GM19397 (cell line): ENCODE measurements at regions not wholly inside any gene's neighbourhood (a gene's known extent, or its start where the extent isn't known, plus 50 kb on each side); places are given as distances from the start of the nearest gene placed in this dataset.

ENCODE experiments used
- ATAC-seq: cut with Tn5 transposase; IDR thresholded peaks from one replicate; pipeline ENCODE4 v1.9.1; 2021; ENCODE audit warnings: mild to moderate bottlenecking, moderate library complexity; ENCODE audit not compliant: unreplicated experiment

DNA sequence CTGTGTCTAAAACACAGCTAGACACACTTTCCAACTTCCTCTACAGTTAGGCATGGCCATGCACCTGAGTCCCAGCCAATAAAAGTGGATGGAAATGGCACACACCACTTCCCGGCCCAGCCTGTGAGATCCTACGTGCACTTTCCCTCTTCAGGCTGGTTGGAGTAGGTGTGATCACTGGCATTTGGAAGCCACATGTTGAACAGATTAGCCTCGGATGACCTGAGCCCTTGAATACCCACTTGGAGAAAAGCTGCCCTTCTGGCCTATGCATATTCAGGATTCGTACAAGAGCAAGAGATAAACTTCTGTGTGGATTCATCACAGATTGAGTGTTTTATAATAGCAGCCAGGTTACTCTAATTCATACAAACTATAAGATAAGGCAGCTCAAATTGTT is 359.0 kb upstream of the SLC30A5 start:
- no peak for ATAC-seq

GRCh38 chr5:68738236-68738635 is 355.6 kb upstream of the SLC30A5 start:
- ATAC-seq: no peak

DNA sequence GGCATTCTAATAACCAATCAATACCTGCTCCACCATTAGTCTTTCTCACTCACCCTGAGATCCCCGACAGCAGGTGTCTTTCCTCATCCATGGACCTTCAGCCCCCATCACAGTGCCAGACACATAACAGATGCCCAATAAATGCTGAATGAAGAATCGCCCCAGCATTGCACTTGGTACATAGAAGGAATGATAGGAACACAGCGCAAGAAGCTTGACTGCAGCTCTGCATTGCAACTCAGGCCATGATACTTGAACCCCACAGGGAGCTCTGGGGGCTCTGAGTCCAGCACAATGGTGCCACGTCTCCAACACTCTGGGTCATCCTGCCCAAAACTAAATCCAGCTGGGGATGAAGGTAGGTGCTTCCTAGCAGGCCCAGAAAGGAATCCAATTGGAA is 355.0 kb upstream of the SLC30A5 start:
- no peak for ATAC-seq

GRCh38 chr5:68739752-68740151 is 354.1 kb upstream of the SLC30A5 start:
- ATAC-seq: peak; percentile 79

- ATAC-seq: peak; percentile 72
Observed at GRCh38 chr5:68740226-68740910, 353.4 kb upstream of the SLC30A5 start.

- ATAC-seq: no peak
Observed at GRCh38 chr5:68744206-68744605, 349.6 kb upstream of the SLC30A5 start.

GRCh38 chr5:68745448-68745847 is 348.4 kb upstream of the SLC30A5 start:
- no peak for ATAC-seq

DNA sequence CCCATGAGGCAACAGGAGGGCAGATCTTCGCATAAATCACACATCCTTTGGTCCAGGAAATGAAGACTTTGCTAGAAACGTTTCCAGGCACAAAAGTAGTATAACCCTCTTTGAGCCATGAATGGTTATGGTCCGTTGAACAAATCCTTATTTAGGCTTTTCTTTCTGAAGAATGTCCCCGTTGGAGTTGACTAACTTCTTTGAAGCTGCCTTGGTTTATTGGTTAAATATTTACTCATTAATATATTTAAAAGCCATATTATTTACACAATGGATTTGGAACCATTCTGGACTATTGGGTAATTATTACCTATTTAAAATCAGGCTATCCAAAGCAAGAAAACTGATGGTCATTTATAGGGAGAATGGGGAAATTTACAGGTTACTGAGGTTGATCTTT is 347.6 kb upstream of the SLC30A5 start:
- no peak for ATAC-seq

- no peak for ATAC-seq
Observed at GRCh38 chr5:68746643-68747420, 347.0 kb upstream of the SLC30A5 start.

DNA sequence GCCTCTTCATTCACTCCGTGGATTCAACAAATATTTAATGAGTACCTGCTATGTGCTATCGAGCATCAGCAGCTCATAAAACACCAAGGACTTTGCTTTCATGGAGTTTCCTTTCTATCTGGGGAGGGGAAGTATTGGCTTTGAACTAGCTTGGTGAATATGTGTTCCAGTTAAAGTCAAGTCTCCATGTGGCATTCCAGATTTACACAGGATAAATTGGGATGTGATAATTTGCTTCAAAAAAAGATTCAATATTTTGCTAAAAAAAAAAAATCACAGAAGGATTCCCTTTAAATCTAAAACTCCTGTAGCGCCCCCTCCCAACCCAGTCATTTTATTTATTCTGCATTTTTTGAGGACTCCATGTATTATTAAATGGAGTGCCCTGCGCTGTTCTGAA is 346.3 kb upstream of the SLC30A5 start:
- ATAC-seq: no peak

DNA sequence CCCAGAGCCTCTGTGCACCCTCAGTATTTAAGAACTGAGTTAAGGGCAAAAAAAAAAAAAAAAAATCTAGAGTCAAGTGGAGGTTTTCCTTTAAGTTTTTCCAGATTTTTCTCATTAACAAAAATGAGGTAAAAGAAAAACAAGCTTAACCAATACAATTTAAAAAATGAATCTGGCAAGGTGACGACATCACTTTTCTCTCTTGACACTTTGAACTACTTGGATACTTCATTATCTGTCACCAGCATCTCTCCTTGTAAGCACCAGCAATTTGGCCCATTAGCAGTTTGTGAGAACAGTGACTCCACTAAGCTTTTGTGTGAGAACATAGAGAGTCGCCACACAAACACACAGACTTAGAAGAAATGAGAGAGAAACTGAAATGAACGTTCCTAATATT is 345.7 kb upstream of the SLC30A5 start:
- no peak for ATAC-seq

DNA sequence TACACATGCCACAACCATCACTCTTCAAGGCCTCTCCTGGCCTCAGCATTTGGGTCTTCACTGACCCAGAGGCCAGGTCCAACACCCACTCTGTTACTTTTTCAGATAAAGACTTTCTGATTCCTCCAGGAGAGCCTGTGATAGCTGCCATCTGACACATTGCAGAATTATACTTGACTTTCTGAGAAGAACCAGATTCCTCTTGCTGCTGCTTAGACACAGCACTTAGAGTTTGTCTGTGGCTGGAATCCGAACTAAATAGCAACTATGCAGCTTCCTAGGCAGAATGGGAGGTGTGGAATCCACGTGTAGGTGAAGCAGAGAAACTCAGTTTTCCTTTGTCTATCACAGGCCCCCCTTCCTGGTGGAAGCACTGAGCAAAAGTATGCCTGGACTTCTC is 344.7 kb upstream of the SLC30A5 start:
- ATAC-seq: no peak

DNA sequence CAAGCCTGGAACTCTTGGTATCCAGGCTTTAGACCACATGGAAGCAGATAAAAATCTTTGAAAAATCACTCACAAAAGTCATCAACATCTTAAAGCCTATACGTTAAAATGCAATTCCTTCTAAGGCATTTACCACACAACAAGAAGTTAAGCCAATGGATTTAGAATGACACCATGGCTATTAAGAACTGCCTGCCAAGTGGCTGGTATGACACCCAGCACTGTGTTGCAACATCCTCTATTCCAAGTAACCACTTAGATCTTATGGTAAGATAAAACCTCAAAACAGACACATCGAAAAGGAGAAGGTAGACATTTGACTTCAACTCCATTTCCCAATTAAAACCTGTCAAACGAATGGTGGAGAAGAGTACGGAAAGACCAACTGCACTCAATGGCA is 344.2 kb upstream of the SLC30A5 start:
- ATAC-seq: no peak

DNA sequence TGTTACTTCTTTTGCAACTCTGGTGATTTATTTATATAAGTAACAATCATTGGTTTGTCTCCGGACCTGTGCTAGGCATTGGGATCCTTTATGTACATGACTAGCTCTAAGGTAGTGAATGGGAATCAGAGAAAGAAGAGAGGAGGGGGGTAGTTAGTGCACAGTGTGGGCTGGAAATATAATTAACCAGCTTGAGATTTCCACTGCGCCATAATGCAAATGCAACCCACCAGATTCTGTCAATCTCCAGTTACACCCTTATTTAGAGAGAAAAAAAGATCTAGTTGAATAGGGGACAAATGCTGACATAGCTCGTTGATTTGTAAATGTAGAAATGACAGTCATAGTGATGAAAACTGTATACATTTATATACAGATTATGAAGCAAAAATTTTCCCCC is 342.2 kb upstream of the SLC30A5 start:
- ATAC-seq: no peak

GRCh38 chr5:68754536-68754935 is 339.3 kb upstream of the SLC30A5 start:
- ATAC-seq: no peak

DNA sequence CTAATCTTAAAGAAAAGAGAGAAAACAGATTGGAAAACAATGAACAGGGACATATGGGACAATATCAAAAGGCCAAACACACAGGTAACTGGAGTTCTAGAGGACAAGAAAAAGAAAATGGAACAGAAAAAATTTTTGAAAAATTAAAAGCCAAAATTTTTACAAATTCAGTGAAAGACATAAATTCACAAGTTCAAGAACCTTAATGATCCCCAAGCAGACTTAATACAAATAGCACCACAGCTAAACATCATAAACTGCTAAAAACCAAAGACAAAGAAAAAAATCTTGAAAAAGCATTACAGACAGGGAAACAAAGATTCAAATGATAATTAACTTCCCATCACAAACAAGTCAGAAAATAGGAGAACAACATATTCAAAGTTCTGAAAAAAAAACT is 338.5 kb upstream of the SLC30A5 start:
- ATAC-seq: no peak

- no peak for ATAC-seq
Observed at GRCh38 chr5:68757006-68757405, 336.8 kb upstream of the SLC30A5 start.

DNA sequence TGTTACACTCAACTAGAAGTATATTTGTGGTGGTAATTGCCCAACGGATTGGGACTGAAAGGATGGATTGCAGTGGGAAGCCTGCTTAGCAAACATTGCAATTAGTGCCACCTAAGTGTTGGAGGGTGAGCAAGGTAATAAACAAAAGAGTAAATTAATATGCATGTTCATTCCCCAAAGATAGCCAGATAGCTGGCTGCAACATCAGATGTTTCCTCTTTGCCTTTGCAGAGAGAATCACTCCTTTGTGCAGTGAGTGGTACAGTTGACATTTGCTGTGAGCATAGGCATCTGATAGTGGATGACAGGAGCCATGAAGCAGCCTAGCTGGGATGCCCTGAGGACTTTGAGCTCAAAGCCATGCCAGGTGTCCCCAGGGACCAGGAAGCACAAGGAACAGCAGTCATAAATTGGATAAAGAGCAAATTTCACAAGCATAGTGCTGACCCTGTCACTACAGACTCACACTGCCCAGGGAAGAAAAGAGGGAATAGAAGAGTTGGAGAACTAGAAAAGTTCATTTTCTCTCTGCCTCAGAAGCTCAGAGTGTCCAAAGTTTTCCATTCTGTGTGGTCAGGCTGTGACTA is 336.1 kb upstream of the SLC30A5 start:
- ATAC-seq: no peak

- ATAC-seq: no peak
Observed at GRCh38 chr5:68759593-68759992, 334.2 kb upstream of the SLC30A5 start.

GRCh38 chr5:68762201-68762600 is 331.6 kb upstream of the SLC30A5 start:
- ATAC-seq: no peak

GRCh38 chr5:68766952-68767464 is 326.8 kb upstream of the SLC30A5 start:
- ATAC-seq: no peak

- no peak for ATAC-seq
Observed at GRCh38 chr5:68770551-68770950, 323.3 kb upstream of the SLC30A5 start.
